H1 (cell line): ENCODE measurements at regions not wholly inside any gene's neighbourhood (a gene's known extent, or its start where the extent isn't known, plus 50 kb on each side); places are given as distances from the start of the nearest gene placed in this dataset.

Experiments
- BRCA1 ChIP-seq: IDR thresholded peaks from 2 replicates; pipeline ENCODE4 v1.6.1; 2012; ENCODE audit warnings: low read depth, low read length, improper control_type of control experiment
- PHF8 ChIP-seq: fragments of 200-600 bp; sonication (generic); conservative IDR thresholded peaks from 2 replicates; pipeline ENCODE4 v1.7.1; 2012; ENCODE audit warnings: low read depth, mild to moderate bottlenecking, inconsistent platforms, low read length, moderate library complexity
- POLR2A ChIP-seq, 2 experiments: IDR thresholded peaks; 1 replicate in 1 of 2; 2 replicates in 1 of 2; pipeline ENCODE4 v1.6.1; 2011; ENCODE audit warnings: low read depth in 2 of 2, low read length in 2 of 2, mild to moderate bottlenecking in 2 of 2; ENCODE audit errors: control extremely low read depth in 1 of 2

DNA sequence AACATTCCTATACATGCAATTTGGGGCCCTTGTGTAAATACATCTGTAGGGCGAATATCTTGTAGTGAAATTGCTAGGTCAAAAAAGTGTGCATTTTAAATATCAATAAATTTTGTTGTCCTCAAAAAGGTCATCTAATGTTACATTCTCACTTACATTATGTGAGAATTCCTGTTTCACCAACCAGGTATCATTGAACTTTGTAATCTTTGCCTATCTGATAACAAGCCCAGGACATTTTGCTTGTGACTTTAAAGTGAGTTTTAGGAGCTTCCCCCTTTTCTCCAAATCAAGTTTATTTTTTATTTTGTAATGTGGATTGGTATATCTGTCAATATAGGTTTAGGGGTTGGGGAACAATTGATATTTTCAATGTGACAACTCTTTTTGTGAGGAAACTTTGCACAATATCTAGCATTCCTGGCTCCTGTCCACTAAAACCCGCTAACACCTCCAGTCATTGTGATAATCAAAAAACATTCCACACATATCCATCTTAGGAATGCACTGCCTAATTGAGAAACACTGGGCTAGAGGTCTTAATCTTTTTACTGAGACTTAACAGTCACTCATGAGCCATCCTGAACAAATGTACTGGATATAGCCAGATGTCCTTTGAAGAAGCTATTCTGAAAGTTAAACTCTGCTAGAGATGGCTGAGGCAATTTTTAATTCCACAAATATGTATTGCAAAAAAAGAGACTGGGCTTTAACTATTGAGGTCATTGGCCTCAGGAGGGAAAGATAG is 72.5 kb upstream of the SLC1A1 start:
- no peak for TF ChIP-seq POLR2A (IDR thresholded peaks at IDR 0.05; ENCODE audit: control extremely low read depth in 1 of 2, low read depth in 2 of 2, low read length in 2 of 2)
- no peak for TF ChIP-seq PHF8
- TF ChIP-seq BRCA1 = no peak
